AG10803 (cell line): ENCODE measurements at regions not wholly inside any gene's neighbourhood (a gene's known extent, or its start where the extent isn't known, plus 50 kb on each side); places are given as distances from the start of the nearest gene placed in this dataset.
"Not testable (repeated sequence)": the region's sequence is repeated elsewhere in the genome, so short reads cannot be mapped to it uniquely, and the experiment has no call there.

ENCODE experiments used
- DNase-seq: peaks from one replicate; pipeline ENCODE4 v3.0.0; 2010; ENCODE audit warnings: low read depth
- H3K4me3 ChIP-seq: 2 replicates; pipeline ENCODE4 v1.5.1; 2011; ENCODE audit warnings: mild to moderate bottlenecking, low read length, control low read depth
- CTCF ChIP-seq: conservative IDR thresholded peaks from 2 replicates; pipeline ENCODE4 v1.5.1; 2011; ENCODE audit warnings: mild to moderate bottlenecking, low read length, control low read depth, inconsistent platforms

- TF ChIP-seq CTCF, result no peak
- DNase-seq, result no peak
These were observed 153.5 kb downstream of the MYCN start for GRCh38 chr2:16093639-16094529.

GRCh38 chr2:16092861-16093638 is 152.7 kb downstream of the MYCN start:
- TF ChIP-seq CTCF, result no peak
- no peak overlapping the region for H3K4me3 ChIP-seq
- no peak for DNase-seq

More at GRCh38 chr2:16093639-16094529, 153.5 kb downstream of the MYCN start:
- H3K4me3 ChIP-seq, result no peak overlapping the region

DNA sequence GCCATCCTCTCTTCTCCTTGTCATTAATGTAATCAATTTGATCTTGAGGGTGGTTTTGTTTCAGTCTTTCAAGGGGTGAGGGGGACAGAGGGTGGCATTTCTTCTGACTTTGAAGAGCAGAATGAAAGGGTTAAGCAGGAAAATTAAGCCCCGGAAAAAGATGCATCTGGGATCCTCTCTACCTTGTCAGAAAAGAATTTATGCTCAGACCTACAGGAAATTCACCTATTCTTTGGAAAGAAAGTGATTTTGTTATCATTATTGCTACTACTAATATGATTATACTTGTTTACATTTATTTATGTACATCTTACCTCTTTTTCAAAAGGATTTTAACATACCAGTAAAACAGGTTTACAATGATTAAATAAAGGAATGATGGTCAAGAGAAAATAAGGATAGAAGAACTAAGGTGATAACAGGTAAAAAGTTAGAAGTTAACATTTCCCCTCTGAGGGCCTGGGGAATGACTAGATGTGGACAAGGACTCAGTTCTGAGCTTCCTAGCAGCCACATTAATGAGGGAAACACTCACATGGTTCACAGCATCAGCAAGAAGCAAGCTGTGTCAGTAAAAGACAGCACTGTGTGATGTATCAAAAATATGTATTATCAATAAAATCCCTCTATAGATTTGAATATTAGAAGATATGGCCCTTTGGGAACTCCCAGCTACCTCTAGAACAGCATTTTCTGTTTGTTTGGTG is 151.4 kb downstream of the MYCN start:
- DNase-seq, result no peak
- no peak overlapping the region for H3K4me3 ChIP-seq
- no peak for TF ChIP-seq CTCF

GRCh38 chr2:16090650-16091575 is 150.6 kb downstream of the MYCN start:
- DNase-seq, result no peak
- no peak overlapping the region for H3K4me3 ChIP-seq
- TF ChIP-seq CTCF, result no peak

DNA sequence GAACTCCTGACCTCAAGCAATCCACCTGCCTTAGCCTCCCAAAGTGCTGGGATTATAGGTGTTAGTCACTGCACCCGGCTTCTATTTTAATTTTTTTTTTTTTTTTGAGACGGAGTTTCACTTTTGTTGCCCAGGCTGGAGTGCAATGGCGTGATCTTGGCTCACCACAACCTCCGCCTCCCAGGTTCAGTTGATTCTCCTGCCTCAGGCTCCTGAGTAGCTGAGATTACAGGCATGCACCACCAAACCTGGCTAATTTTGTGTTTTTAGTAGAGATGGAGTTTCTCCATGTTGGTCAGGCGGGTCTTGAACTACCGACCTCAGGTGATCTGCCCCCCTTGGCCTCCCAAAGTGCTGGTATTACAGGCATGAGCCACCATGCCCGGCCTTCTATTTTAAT is 149.1 kb downstream of the MYCN start:
- not testable (repeated sequence) for H3K4me3 ChIP-seq, DNase-seq

- no peak for TF ChIP-seq CTCF
- DNase-seq, result no peak
- no peak overlapping the region for H3K4me3 ChIP-seq
These were observed 148.4 kb downstream of the MYCN start for GRCh38 chr2:16088802-16089112.
